K562 (cell line): ENCODE measurements at regions not wholly inside any gene's neighbourhood (a gene's known extent, or its start where the extent isn't known, plus 50 kb on each side); places are given as distances from the start of the nearest gene placed in this dataset.

Experiments used
- BMI1 ChIP-seq: fragments of 150-350 bp; IDR thresholded peaks from 2 replicates; pipeline ENCODE4 v1.6.1; 2014; ENCODE audit warnings: low read length
- MAZ ChIP-seq, 2 experiments: fragments of 450-650 bp in 1 of 2; sonication (generic) in 1 of 2; formaldehyde crosslinking; IDR thresholded peaks in 1 of 2; conservative IDR thresholded peaks in 1 of 2; 2 replicates each; pipeline versions ENCODE4 v1.4.0 to v1.5.0; 2020; ENCODE audit warnings: mild to moderate bottlenecking in 1 of 2, missing genetic modification reagents in 1 of 2
- POLR2A ChIP-seq: fragments of 450-650 bp; conservative IDR thresholded peaks from 2 replicates; pipeline ENCODE4 v1.6.1; 2016
- POLR2AphosphoS5 ChIP-seq: IDR thresholded peaks from 2 replicates; pipeline ENCODE4 v1.6.1; 2011; ENCODE audit warnings: mild to moderate bottlenecking, low read depth, low read length, moderate library complexity; ENCODE audit not compliant: control insufficient read depth, insufficient read depth
- YBX1 ChIP-seq: fragments of 450-650 bp; IDR thresholded peaks from 2 replicates; pipeline ENCODE4 v1.7.1; 2016; ENCODE audit warnings: mild to moderate bottlenecking
- ZNF121 ChIP-seq: sonication (generic); formaldehyde crosslinking; conservative IDR thresholded peaks from 2 replicates; pipeline ENCODE4 v1.8.0; 2022; ENCODE audit warnings: missing genetic modification reagents
- ZNF133 ChIP-seq: fragments of 250-450 bp; sonication (Bioruptor Pico); IDR thresholded peaks from 2 replicates; pipeline ENCODE4 v1.4.0; 2020; ENCODE audit warnings: mild to moderate bottlenecking
- TF ChIP-seq, protein P1 (sequence below): sonication (generic); formaldehyde crosslinking; IDR thresholded peaks from 2 replicates; pipeline ENCODE4 v1.8.0; 2022; ENCODE audit warnings: missing genetic modification reagents, mild to moderate bottlenecking, borderline replicate concordance
- TF ChIP-seq, protein P2 (sequence below), 3 experiments: IDR thresholded peaks in 2 of 3; conservative IDR thresholded peaks in 1 of 3; 2 replicates each; pipeline ENCODE4 v1.5.1; 2011 to 2012; ENCODE audit warnings: low read length in 3 of 3, mild to moderate bottlenecking in 3 of 3, control low read depth in 2 of 3, improper control_type of control experiment in 1 of 3, inconsistent platforms in 1 of 3, low read depth in 1 of 3, mixed read lengths in 1 of 3, moderate library complexity in 1 of 3; ENCODE audit not compliant: insufficient read depth in 2 of 3

DNA sequence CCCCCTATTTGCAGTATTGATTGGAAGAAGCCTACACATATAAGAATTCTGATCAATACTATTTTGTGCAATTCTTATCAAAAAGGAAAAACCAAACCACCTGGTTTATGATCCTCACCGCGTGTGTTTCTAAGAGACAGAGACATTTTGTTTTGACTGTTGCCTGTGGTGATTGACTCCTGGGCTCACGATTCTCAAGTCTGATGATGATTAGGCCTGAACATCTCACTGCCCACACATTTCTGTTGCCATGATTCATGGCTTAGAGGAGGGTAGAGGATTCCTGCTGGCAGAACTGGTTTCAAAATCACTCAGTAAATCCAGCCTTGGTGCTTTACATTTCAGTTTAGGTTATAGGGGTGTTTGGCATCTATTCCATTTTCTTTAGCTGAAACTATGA is 88.3 kb upstream of the UBE3A start:
- TF ChIP-seq POLR2A: no peak
- TF ChIP-seq, protein P1, sequence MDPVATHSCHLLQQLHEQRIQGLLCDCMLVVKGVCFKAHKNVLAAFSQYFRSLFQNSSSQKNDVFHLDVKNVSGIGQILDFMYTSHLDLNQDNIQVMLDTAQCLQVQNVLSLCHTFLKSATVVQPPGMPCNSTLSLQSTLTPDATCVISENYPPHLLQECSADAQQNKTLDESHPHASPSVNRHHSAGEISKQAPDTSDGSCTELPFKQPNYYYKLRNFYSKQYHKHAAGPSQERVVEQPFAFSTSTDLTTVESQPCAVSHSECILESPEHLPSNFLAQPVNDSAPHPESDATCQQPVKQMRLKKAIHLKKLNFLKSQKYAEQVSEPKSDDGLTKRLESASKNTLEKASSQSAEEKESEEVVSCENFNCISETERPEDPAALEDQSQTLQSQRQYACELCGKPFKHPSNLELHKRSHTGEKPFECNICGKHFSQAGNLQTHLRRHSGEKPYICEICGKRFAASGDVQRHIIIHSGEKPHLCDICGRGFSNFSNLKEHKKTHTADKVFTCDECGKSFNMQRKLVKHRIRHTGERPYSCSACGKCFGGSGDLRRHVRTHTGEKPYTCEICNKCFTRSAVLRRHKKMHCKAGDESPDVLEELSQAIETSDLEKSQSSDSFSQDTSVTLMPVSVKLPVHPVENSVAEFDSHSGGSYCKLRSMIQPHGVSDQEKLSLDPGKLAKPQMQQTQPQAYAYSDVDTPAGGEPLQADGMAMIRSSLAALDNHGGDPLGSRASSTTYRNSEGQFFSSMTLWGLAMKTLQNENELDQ (CRISPR knock-in tag): no peak
- no peak for TF ChIP-seq POLR2AphosphoS5
- TF ChIP-seq, protein P2, sequence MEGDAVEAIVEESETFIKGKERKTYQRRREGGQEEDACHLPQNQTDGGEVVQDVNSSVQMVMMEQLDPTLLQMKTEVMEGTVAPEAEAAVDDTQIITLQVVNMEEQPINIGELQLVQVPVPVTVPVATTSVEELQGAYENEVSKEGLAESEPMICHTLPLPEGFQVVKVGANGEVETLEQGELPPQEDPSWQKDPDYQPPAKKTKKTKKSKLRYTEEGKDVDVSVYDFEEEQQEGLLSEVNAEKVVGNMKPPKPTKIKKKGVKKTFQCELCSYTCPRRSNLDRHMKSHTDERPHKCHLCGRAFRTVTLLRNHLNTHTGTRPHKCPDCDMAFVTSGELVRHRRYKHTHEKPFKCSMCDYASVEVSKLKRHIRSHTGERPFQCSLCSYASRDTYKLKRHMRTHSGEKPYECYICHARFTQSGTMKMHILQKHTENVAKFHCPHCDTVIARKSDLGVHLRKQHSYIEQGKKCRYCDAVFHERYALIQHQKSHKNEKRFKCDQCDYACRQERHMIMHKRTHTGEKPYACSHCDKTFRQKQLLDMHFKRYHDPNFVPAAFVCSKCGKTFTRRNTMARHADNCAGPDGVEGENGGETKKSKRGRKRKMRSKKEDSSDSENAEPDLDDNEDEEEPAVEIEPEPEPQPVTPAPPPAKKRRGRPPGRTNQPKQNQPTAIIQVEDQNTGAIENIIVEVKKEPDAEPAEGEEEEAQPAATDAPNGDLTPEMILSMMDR (IDR thresholded peaks at IDR 0.05 in 2 of 3, conservative IDR thresholded peaks at IDR 0.05 in 1 of 3; ENCODE audit: insufficient read depth in 2 of 3, low read depth in 1 of 3, low read length in 3 of 3): no peak
- no peak for TF ChIP-seq BMI1
- no peak for TF ChIP-seq ZNF121
- TF ChIP-seq ZNF133 (CRISPR knock-in tag): no peak
- TF ChIP-seq YBX1: no peak
- TF ChIP-seq MAZ (CRISPR knock-in tag; conservative IDR thresholded peaks at IDR 0.05 in 1 of 2, IDR thresholded peaks at IDR 0.05 in 1 of 2): no peak
